8988T (cell line): ENCODE measurements at regions not wholly inside any gene's neighbourhood (a gene's known extent, or its start where the extent isn't known, plus 50 kb on each side); places are given as distances from the start of the nearest gene placed in this dataset.

ENCODE experiments used
- DNase-seq: peaks from one replicate; pipeline ENCODE4 v3.0.0; 2011

GRCh38 chr11:129591527-129591926 is 215.9 kb downstream of the BARX2 start:
- DNase-seq: no peak

- no peak for DNase-seq
These were observed 216.5 kb downstream of the BARX2 start for GRCh38 chr11:129592191-129592590.

GRCh38 chr11:129593098-129593497 is 217.4 kb downstream of the BARX2 start:
- no peak for DNase-seq

- no peak for DNase-seq
These were observed 219.7 kb downstream of the BARX2 start for GRCh38 chr11:129595038-129595962.

- DNase-seq: no peak
These were observed 219.3 kb upstream of the TMEM45B start for GRCh38 chr11:129596351-129596750.

- DNase-seq: no peak
These were observed 217.3 kb upstream of the TMEM45B start for GRCh38 chr11:129598378-129598777.

- no peak for DNase-seq
These were observed 209.8 kb upstream of the TMEM45B start for GRCh38 chr11:129605815-129606214.

- DNase-seq: no peak
These were observed 206.9 kb upstream of the TMEM45B start for GRCh38 chr11:129608711-129609110.

- no peak for DNase-seq
These were observed 205.5 kb upstream of the TMEM45B start for GRCh38 chr11:129610125-129610524.

GRCh38 chr11:129610545-129610944 is 205.1 kb upstream of the TMEM45B start:
- no peak for DNase-seq

- DNase-seq: no peak
These were observed 203.8 kb upstream of the TMEM45B start for GRCh38 chr11:129611661-129612446.

- no peak for DNase-seq
These were observed 203.1 kb upstream of the TMEM45B start for GRCh38 chr11:129612447-129612961.

GRCh38 chr11:129613071-129613470 is 202.6 kb upstream of the TMEM45B start:
- no peak for DNase-seq

- DNase-seq: no peak
These were observed 201.2 kb upstream of the TMEM45B start for GRCh38 chr11:129614256-129614944.

GRCh38 chr11:129618046-129618569 is 197.5 kb upstream of the TMEM45B start:
- DNase-seq: no peak

GRCh38 chr11:129620237-129621104 is 195.2 kb upstream of the TMEM45B start:
- DNase-seq: no peak

GRCh38 chr11:129625930-129626329 is 189.7 kb upstream of the TMEM45B start:
- DNase-seq: no peak

GRCh38 chr11:129631201-129631600 is 184.4 kb upstream of the TMEM45B start:
- DNase-seq: no peak

GRCh38 chr11:129636926-129637325 is 178.7 kb upstream of the TMEM45B start:
- DNase-seq: no peak

GRCh38 chr11:129637473-129637872 is 178.2 kb upstream of the TMEM45B start:
- no peak for DNase-seq

GRCh38 chr11:129637983-129638776 is 177.5 kb upstream of the TMEM45B start:
- DNase-seq: no peak
